ENCODE measurements at regions not wholly inside any gene's neighbourhood (a gene's known extent, or its start where the extent isn't known, plus 50 kb on each side); places are given as distances from the start of the nearest gene placed in this dataset.

GRCh38 chr6:141035312-141036200 lies 1097.2 kb upstream of the GJE1 start:
- no peak for DNase-seq

DNA sequence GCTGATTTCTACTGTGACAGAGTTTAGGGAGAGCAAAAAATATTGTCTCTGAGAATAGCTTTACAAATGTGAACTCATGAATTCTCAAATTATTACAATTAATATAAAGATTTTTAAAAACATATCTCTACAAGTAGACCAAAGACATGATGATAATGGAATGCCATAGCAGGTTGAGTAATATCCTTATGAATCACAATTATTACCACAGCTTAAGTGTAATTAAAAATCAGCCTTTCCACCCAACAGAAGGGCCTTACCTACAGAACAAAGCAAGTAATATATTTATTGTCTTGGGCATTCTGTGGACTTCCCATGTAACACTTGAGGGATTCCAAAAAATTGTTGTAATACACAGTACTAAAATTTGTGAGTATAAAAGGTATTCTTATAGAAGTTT lies 1099.6 kb upstream of the GJE1 start:
- DNase-seq, result no peak

DNA sequence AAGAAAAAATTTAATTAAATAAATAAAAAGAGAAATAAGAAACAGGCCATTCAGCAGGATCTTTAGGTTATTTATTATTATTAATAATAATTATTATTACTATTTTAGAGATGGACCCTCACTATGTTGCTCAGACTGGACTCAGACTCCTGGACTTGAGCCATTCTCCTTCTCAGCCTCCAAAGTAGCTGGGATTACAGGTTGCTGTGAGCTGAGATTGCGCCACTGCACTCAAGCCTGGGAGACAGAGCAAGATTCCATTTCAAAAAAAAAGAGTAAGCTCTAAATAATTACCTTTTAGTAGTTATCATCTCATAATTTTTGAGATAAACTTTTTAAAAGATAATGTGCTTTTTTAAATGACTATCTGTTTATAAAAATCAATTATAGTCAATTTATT lies 1102.8 kb upstream of the GJE1 start:
- no peak for DNase-seq

GRCh38 chr6:141028791-141029280 lies 1103.9 kb upstream of the GJE1 start:
- no peak for DNase-seq

DNA sequence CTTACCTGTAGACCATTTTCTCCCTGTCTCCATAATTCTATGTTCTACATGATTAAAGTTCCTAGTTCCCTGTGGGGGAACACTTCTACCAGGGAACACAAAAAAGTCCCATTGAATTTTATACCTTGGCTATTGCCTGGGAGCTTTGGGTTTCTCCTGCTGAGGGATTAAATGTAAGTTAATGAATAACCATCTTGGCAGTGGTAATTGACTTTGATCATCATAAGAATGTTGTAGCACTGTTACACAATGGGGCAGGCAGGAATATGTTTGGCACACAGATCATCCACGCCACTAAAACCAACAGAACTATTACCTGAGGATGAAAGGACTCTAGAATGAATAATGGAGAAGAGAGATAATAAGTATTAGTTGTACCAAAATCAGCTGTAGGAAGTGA lies 1106.2 kb upstream of the GJE1 start:
- no peak for DNase-seq

- DNase-seq, result no peak
These were observed 1108.2 kb upstream of the GJE1 start for GRCh38 chr6:141024526-141024925.

DNA sequence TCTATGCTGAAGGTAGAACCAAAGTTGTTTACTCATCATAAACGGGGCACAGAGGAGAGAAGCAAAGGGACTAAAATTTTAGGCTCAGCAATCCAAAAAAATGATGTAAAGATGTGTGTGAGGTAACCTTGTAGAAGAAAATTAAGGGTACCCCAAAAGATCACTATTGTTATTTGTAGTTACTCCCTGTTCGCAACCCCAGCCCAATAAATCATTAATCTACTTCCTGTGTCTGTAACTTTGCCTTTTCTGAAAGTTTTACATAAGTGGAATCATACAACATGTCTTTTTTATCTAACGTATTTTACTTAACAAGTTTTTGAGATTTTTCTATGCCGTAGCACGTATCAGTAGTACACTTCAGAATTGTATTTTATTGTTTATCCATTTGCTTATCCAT lies 1114.8 kb upstream of the GJE1 start:
- DNase-seq, result no peak

- DNase-seq, result no peak
These were observed 1131.8 kb upstream of the GJE1 start for GRCh38 chr6:141000917-141001316.

DNA sequence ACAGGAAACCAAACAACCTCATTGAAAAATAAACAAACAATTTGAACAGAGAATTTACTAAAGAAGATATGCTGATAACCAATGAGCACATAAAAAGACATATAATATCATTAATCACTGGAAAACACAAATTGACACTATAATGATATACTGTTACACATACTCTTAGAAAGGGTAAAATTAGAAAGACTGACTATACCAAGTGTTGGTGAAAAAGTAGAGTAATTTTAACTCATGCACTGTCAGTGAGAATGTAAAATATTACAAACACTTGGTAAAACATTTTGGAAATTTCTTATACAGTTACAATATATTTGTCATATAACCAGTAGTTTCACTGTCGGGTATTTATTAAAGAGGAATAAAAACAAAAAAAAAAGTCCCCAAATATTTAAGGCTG lies 1139.2 kb upstream of the GJE1 start:
- no peak for DNase-seq

- no peak for DNase-seq
These were observed 1140.0 kb upstream of the GJE1 start for GRCh38 chr6:140992678-140993077.

DNA sequence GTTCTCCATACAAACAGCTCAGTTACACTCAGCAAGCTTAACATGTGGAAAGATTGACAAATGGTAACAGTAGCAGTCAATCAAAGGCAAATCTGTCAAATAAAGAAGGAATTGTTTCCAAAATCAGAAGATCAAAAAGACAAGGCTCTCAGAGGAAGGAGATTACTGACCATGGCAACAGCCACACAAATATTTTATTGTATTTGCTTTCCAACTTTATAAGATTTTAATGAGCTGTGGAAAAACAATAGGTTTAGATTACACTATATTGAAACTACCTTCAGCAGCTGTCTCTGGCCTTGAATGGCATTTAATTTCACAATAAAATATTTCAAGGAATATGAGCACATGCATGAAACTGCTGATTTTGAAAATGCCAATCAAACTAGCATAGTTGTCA lies 1143.9 kb upstream of the GJE1 start:
- no peak for DNase-seq

- no peak for DNase-seq
These were observed 1145.2 kb upstream of the GJE1 start for GRCh38 chr6:140987364-140988155.

- no peak for DNase-seq
These were observed 1146.9 kb upstream of the GJE1 start for GRCh38 chr6:140985679-140986275.

- DNase-seq, result no peak
These were observed 1152.3 kb upstream of the GJE1 start for GRCh38 chr6:140980265-140980887.

DNA sequence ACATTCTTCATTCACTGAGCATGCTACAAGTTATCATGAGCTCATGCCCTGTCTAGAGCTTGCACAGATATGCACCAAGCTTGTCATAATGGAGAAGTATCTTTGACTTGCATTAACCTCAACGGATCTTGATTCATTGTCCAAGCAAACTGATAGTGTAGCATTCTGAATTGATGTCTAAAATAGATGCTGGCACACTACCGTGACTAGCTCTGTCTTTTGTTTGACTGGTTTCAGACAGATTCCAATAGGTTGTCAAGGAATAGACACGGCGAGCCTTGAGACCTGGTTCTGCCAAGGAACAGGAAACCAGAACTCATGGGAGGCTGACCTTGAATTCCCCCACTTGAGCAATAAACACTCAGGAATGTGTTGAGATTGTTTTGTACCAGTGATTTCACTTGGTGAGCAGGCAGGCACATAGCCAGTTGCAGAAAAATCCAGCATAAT lies 1153.1 kb upstream of the GJE1 start:
- no peak for DNase-seq

- DNase-seq, result no peak
These were observed 1155.3 kb upstream of the GJE1 start for GRCh38 chr6:140977403-140977802.

DNA sequence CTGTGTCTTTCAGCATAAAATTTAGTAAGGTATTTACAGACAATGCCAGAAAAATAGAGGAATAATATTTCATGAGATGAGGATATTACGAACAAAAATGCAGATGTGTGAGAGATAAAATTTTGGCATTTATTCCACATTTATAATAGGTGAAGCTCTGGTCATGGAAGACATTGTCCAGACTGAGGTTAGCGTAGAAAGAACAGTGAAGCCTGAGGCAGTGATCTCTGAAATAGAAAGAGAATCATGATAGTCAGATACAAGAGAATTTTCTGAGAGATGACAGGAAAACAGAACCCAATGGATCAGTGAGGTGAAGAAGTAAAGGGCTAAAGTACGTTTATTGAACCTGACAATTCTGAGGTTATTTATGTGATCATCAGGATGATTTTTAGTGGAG lies 1155.9 kb upstream of the GJE1 start:
- no peak for DNase-seq

DNA sequence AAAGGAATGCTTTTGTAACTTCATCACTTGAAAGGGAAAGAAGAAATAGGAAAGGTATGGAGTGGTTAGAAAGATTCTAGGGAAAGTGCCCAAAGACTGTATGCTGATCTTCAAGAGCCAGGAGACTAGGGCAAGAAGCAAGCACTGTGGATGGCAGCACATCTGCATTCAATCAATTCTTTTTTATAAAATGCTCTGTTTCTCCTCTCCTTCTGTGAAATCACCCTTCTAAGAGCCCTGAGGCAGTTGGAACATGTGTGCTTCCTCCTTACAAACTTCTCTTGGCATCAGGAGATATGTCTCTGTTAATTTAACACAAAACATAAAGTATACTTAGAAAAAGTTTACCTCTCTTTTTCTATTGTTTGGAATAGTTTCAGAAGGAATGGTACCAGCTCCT lies 1162.2 kb upstream of the GJE1 start:
- DNase-seq, result no peak

DNA sequence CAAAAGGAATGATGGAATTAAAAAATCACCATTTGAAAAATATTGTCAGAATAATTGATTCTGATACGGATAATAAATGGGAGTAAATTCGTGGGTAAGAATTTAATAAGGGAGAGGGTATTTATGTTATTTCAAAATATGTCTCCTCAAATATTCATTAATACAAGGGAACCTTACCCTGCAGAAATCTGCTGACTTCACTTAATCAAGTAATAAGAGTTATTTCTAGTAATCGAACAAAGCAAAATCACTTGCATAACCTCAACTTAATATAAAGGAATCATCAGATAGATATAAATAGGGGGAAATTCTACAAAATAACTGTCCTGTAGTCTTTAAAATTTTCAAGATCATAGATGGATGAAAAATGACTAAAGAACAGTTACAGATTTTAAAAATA lies 1164.7 kb upstream of the GJE1 start:
- DNase-seq, result no peak

- no peak for DNase-seq
These were observed 1166.0 kb upstream of the GJE1 start for GRCh38 chr6:140966676-140967075.

- DNase-seq, result no peak
These were observed 1172.2 kb upstream of the GJE1 start for GRCh38 chr6:140960566-140960965.

DNA sequence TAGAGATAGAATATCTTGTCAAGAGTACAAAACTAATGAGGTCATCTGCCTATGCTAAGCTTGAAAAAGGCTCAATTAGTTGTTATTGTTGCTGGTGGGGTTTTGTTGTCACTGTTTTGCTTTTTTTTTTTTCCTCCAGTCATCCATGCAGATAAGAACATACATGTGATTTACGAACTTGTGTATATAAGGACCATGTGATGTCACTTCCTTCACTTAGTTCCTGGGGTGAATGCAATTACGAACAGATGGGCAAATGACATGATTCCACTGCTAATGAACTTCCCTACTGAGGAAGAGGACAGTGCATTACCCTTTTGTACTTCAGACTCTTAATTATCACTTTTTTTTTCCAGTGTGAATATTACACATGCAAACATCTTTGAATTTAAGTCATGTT lies 1175.3 kb upstream of the GJE1 start:
- no peak for DNase-seq

Measured in suppressor macrophage treated with lipopolysaccharide for 1 hour (primary cell).